Neural progenitor cell (in vitro differentiated cells): ENCODE measurements at regions not wholly inside any gene's neighbourhood (a gene's known extent, or its start where the extent isn't known, plus 50 kb on each side); places are given as distances from the start of the nearest gene placed in this dataset.

Experiments used
- EZH2 ChIP-seq: fragments of 200-600 bp; sonication (generic); IDR thresholded peaks from 2 replicates; pipeline ENCODE4 v1.6.1; 2017; ENCODE audit warnings: antibody characterized with exemption, mild to moderate bottlenecking, moderate library complexity
- TF ChIP-seq, protein P1 (sequence below): fragments of 200-600 bp; sonication (generic); IDR thresholded peaks from 2 replicates; pipeline ENCODE4 v1.5.1; 2017; ENCODE audit warnings: antibody characterized with exemption, mild to moderate bottlenecking

DNA sequence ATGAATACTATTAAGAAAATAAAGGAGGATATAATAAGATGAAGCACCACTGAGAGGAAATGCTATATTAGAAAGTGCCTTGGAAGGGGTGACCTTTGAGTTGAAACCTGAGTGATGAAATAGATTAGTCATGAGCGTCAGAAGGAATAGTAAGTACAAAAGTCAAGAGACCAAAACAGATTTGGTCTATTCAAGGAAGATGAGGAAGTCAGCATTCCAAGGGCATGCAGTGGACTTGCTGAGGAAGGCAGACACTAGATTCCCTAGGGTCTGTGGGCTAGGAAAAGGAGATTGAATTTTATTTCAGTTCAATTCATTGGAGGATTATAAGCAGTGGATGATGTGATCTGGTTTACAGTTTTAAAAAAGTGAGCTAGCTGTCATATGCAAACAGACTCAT is 73.0 kb upstream of the WDFY3 start:
- TF ChIP-seq, protein P1, sequence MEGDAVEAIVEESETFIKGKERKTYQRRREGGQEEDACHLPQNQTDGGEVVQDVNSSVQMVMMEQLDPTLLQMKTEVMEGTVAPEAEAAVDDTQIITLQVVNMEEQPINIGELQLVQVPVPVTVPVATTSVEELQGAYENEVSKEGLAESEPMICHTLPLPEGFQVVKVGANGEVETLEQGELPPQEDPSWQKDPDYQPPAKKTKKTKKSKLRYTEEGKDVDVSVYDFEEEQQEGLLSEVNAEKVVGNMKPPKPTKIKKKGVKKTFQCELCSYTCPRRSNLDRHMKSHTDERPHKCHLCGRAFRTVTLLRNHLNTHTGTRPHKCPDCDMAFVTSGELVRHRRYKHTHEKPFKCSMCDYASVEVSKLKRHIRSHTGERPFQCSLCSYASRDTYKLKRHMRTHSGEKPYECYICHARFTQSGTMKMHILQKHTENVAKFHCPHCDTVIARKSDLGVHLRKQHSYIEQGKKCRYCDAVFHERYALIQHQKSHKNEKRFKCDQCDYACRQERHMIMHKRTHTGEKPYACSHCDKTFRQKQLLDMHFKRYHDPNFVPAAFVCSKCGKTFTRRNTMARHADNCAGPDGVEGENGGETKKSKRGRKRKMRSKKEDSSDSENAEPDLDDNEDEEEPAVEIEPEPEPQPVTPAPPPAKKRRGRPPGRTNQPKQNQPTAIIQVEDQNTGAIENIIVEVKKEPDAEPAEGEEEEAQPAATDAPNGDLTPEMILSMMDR, result no peak
- TF ChIP-seq EZH2, result no peak
